K562 (cell line): ENCODE measurements at regions not wholly inside any gene's neighbourhood (a gene's known extent, or its start where the extent isn't known, plus 50 kb on each side); places are given as distances from the start of the nearest gene placed in this dataset.

Experiments
- FOXP4 ChIP-seq: sonication (generic); formaldehyde crosslinking; IDR thresholded peaks from 2 replicates; pipeline ENCODE4 v1.8.0; 2022; ENCODE audit warnings: mild to moderate bottlenecking, missing genetic modification reagents, borderline replicate concordance
- MGA ChIP-seq: fragments of 450-650 bp; IDR thresholded peaks from 2 replicates; pipeline ENCODE4 v1.6.1; 2016; ENCODE audit warnings: mild to moderate bottlenecking, moderate library complexity
- THRA ChIP-seq: fragments of 450-650 bp; IDR thresholded peaks from 2 replicates; pipeline ENCODE4 v1.6.1; 2017; ENCODE audit warnings: mild to moderate bottlenecking, moderate library complexity
- ZNF77 ChIP-seq: fragments of 250-450 bp; sonication (Bioruptor Pico); IDR thresholded peaks from 2 replicates; pipeline ENCODE4 v1.5.0; 2020

- TF ChIP-seq MGA (no peak), FOXP4 (CRISPR knock-in tag) (no peak), THRA (no peak), ZNF77 (CRISPR knock-in tag) (no peak)
These were observed 377.1 kb upstream of the SOX11 start (continued) for GRCh38 chr2:5315041-5315440.
